HCT116 (cell line): ENCODE measurements at regions not wholly inside any gene's neighbourhood (a gene's known extent, or its start where the extent isn't known, plus 50 kb on each side); places are given as distances from the start of the nearest gene placed in this dataset.
A peak's percentile ranks its signal among the peaks of the same experiment; 100 is the strongest.

Source experiments
- CBX3 ChIP-seq: IDR thresholded peaks from 2 replicates; pipeline ENCODE4 v1.6.1; 2012; ENCODE audit warnings: low read depth
- CTCF ChIP-seq, 3 experiments: fragments of 200-600 bp in 1 of 3; sonication (generic) in 1 of 3; IDR thresholded peaks in 2 of 3; conservative IDR thresholded peaks in 1 of 3; 2 replicates each; pipeline ENCODE4 v1.5.1; 2012 to 2017; ENCODE audit warnings: low read depth in 2 of 3, low read length in 2 of 3, antibody characterized with exemption in 1 of 3, borderline replicate concordance in 1 of 3, control low read depth in 1 of 3, mild to moderate bottlenecking in 1 of 3, mixed read lengths in 1 of 3, mixed run types in 1 of 3, moderate library complexity in 1 of 3; ENCODE audit not compliant: insufficient read depth in 1 of 3
- ZFX ChIP-seq: fragments of 450-650 bp; IDR thresholded peaks from 2 replicates; pipeline ENCODE4 v1.6.1; 2017

DNA sequence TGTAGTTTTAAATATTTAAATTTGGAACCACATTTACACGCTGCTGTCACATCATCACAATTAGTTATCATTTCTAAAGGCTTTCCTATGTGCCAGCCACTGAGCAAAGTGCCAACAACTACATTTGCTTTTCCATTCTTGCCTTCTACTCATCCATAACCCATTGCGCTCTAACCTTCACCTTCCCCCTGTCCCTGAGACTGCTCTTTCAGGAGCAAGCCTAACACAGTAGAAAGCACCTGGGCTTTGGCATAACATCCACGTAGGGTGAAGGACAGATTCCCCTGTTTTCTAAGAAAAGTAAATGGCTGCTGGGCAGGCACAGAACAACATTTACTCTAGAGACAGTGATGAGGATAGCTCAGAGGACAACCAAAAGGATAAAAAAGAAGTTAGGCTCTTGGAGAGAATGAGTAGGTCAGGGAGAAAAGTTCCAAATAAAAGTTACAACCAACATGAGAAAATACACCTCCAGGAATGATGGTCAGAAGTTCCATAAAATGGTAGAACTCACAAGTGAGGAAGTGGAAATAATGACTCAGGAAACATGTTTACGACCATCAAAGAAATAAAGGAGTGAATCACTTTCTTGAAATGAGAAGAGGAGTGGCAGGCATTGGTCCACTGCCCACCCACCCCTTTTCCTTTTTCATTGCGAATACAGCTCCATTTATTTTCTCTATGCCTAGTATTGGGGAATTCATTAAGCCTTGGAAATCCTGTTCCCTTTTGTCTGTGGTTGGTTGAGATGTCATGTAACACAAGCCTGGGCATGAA is 77.2 kb downstream of the PFDN4 start:
- TF ChIP-seq CBX3 = 0 out of 2 replicates have a peak, but pooled peaks have one; percentile 15
- TF ChIP-seq CTCF (IDR thresholded peaks at IDR 0.05 in 2 of 3, conservative IDR thresholded peaks at IDR 0.05 in 1 of 3; ENCODE audit: borderline replicate concordance in 1 of 3, insufficient read depth in 1 of 3, low read depth in 2 of 3, low read length in 2 of 3) = no peak
- no peak for TF ChIP-seq ZFX
